Activated T-cell treated with anti-CD3 and anti-CD28 coated beads, Interleukin-2, amount 50 U/mL, for 72 hours (primary cell): ENCODE measurements at regions not wholly inside any gene's neighbourhood (a gene's known extent, or its start where the extent isn't known, plus 50 kb on each side); places are given as distances from the start of the nearest gene placed in this dataset.

Source experiments
- ATAC-seq, 2 donors: fragments of 150-1000 bp; cut with Tn5 transposase; replicated peaks in 1 of 2; 2 replicates each; pipeline ENCODE4 v1.10.0; 2021; ENCODE audit warnings: moderate library complexity in 2 of 2, mild to moderate bottlenecking in 1 of 2
- DNase-seq, 2 donors: peaks; one replicate each; pipeline ENCODE4 v3.0.0; 2021 to 2022; ENCODE audit warnings: mixed read lengths in 1 of 2
- H3K27ac Mint-ChIP-seq: one replicate; pipeline ENCODE4 v1.8.0; 2022; ENCODE audit warnings: mild to moderate bottlenecking, moderate library complexity, mixed read lengths
- H3K27me3 Mint-ChIP-seq: one replicate; pipeline ENCODE4 v1.8.0; 2022; ENCODE audit warnings: low read depth, mixed read lengths
- H3K36me3 Mint-ChIP-seq, 2 donors: one replicate each; pipeline ENCODE4 v1.8.0; 2022; ENCODE audit warnings: mixed read lengths in 2 of 2, mild to moderate bottlenecking in 1 of 2; ENCODE audit not compliant: insufficient read depth in 2 of 2
- H3K4me1 Mint-ChIP-seq: one replicate; pipeline ENCODE4 v1.8.0; 2022; ENCODE audit warnings: low read depth, mixed read lengths
- H3K4me3 Mint-ChIP-seq, 2 donors: one replicate each; pipeline ENCODE4 v1.8.0; 2022; ENCODE audit warnings: mild to moderate bottlenecking in 2 of 2, mixed read lengths in 2 of 2, moderate library complexity in 2 of 2
- H3K9me3 Mint-ChIP-seq, 2 donors: one replicate each; pipeline ENCODE4 v1.8.0; 2022; ENCODE audit warnings: mixed read lengths in 2 of 2

DNA sequence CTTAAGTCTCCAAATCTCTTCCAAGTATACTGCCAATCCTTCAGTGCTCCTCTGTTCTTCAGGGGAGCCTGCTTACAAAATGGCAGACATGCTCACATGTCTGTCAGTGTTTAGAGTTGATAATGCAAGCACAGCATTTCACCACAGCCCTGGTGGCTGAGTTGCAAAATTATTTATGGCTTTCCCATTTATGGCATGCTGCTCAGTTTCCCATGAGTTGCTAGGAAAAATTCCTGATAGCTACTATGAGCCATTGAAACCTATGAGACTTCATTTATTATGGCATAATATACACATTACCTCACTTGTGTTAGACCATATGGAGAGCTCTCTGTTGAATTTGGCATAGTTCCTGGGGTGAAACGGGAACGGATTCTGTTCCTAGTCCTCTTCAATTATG is 448.7 kb upstream of the TCF4 start:
- DNase-seq (no peak), ATAC-seq (no peak)
- Mint-ChIP-seq H3K4me1 (no peaks in the 10 kb centered on the region), H3K4me3 (no peak overlapping the region), H3K36me3 (peaks cover 0 to 2% of the 10 kb centered on the region in 2 donors), H3K9me3 (peaks cover 7 to 8% of the 10 kb centered on the region in 2 donors), H3K27me3 (no peaks in the 10 kb centered on the region), H3K27ac (no peak overlapping the region)

GRCh38 chr18:56035546-56035945 is 447.6 kb upstream of the TCF4 start:
- H3K27me3 Mint-ChIP-seq, result no peaks in the 10 kb centered on the region
- no peak overlapping the region for H3K4me3 Mint-ChIP-seq
- peaks cover 0 to 2% of the 10 kb centered on the region in 2 donors for H3K36me3 Mint-ChIP-seq
- H3K9me3 Mint-ChIP-seq, result peaks cover 7 to 8% of the 10 kb centered on the region in 2 donors
- ATAC-seq (no peak), DNase-seq (no peak)
- no peaks in the 10 kb centered on the region for H3K4me1 Mint-ChIP-seq
- no peak overlapping the region for H3K27ac Mint-ChIP-seq

DNA sequence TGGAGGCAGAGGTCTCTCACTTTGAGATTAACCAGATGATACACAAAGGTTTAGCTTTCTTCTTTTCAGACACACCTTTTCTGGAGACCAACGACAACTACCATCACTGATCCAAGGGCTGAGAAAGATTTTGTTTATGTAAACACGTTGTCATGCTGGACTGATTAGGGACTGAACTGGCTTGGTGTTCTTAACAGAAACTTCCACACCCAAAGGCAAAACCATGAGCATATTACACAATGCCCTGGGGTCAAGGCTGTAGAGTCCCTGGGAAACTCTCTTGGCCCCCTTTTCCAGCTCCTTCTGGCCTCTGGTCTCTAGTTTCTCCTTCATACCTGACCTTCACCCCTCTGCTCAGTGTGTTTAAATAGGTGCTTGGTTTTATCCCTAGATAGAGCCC is 447.0 kb upstream of the TCF4 start:
- DNase-seq (no peak), ATAC-seq (no peak)
- Mint-ChIP-seq H3K4me1 (no peaks in the 10 kb centered on the region), H3K4me3 (no peak overlapping the region), H3K36me3 (peaks cover 0 to 2% of the 10 kb centered on the region in 2 donors), H3K27ac (no peak overlapping the region), H3K27me3 (no peaks in the 10 kb centered on the region), H3K9me3 (peaks cover 7 to 8% of the 10 kb centered on the region in 2 donors)

- Mint-ChIP-seq H3K4me1 (no peaks in the 10 kb centered on the region), H3K36me3 (peaks cover 0 to 2% of the 10 kb centered on the region in 2 donors), H3K27ac (no peak overlapping the region), H3K4me3 (no peak overlapping the region), H3K27me3 (no peaks in the 10 kb centered on the region), H3K9me3 (peaks cover 3 to 8% of the 10 kb centered on the region in 2 donors)
- DNase-seq, result no peak
- ATAC-seq, result no peak
These were observed 442.1 kb upstream of the TCF4 start for GRCh38 chr18:56030060-56030459.

DNA sequence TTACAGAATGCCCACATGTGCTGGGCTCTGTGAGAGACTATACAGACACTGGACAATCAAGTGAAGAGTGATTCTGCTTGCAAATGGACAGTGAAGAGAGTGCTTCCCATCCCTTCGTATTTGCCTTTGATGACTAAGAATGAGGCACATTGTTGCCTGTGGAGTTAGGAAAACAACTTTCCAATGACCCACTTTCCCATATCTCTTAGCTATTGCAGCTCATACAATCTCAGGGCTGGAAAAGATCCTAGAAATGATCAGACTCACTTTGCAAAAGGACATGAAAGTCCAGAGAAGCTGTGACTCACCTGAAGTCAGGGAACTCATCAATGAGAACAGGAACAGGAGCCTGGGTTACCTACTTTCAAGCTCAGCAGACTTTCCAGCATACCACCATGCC is 440.5 kb upstream of the TCF4 start:
- DNase-seq (no peak), ATAC-seq (no peak)
- Mint-ChIP-seq H3K9me3 (peaks cover 0 to 3% of the 10 kb centered on the region in 2 donors), H3K27ac (no peak overlapping the region), H3K4me3 (no peak overlapping the region), H3K36me3 (no peaks in the 10 kb centered on the region), H3K27me3 (no peaks in the 10 kb centered on the region), H3K4me1 (no peaks in the 10 kb centered on the region)

DNA sequence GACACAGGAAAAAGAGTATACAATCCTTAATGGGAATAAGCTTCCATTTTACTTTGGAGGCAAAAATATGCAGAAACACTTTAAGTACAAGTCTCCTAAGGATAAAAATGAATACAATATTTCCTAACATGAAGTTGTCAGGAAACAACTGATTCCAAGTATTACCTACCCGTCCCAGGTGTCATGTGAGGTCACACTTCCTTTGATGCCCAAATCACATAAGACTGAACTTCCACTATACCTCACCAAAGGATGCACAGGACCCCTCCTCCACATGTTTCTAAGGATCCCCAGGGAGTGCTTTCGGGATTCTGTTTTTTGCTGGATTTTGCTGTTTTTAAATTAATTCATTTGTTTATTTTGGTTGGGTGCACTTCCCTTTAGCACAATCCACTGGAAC is 438.5 kb upstream of the TCF4 start:
- Mint-ChIP-seq H3K36me3 (no peaks in the 10 kb centered on the region), H3K27ac (no peak overlapping the region), H3K4me3 (no peak overlapping the region), H3K27me3 (no peaks in the 10 kb centered on the region), H3K9me3 (peaks cover 0 to 3% of the 10 kb centered on the region in 2 donors), H3K4me1 (no peaks in the 10 kb centered on the region)
- DNase-seq (no peak), ATAC-seq (no peak)

- Mint-ChIP-seq H3K9me3 (peaks cover 6% of the 10 kb centered on the region in 2 donors), H3K4me1 (no peaks in the 10 kb centered on the region), H3K27me3 (no peaks in the 10 kb centered on the region), H3K4me3 (no peak overlapping the region), H3K27ac (no peak overlapping the region), H3K36me3 (no peaks in the 10 kb centered on the region)
- ATAC-seq (no peak), DNase-seq (no peak)
These were observed 433.8 kb upstream of the TCF4 start for GRCh38 chr18:56021809-56022195.

- Mint-ChIP-seq H3K9me3 (peaks cover 6% of the 10 kb centered on the region in 2 donors), H3K36me3 (no peaks in the 10 kb centered on the region), H3K4me3 (no peak overlapping the region), H3K27me3 (no peaks in the 10 kb centered on the region), H3K27ac (no peak overlapping the region), H3K4me1 (no peaks in the 10 kb centered on the region)
- DNase-seq (no peak), ATAC-seq (no peak)
These were observed 433.3 kb upstream of the TCF4 start for GRCh38 chr18:56021136-56021808.

DNA sequence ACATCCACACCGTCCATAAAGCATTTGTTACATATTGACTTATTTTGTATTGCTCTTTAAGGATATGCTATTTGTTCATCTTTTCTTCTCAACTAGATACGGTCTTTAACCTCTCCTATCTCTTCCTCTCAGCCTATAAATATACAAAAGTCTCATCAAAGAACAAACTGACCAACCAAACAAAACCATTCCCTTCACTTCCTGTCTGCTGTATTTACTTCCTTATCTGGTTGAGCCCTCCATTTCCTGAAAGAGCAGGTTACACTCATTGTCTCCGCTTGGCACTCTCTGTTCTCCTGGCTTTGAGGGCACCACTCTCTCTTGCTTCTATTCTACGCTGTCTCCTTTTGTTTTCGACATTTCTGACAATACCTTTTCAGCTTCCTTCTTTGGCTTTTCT is 431.9 kb upstream of the TCF4 start:
- Mint-ChIP-seq H3K4me1 (no peaks in the 10 kb centered on the region), H3K27ac (no peak overlapping the region), H3K9me3 (peaks cover 9% of the 10 kb centered on the region in 2 donors), H3K4me3 (no peak overlapping the region), H3K27me3 (no peaks in the 10 kb centered on the region), H3K36me3 (peaks cover 0 to 3% of the 10 kb centered on the region in 2 donors)
- DNase-seq (no peak), ATAC-seq (no peak)

- no peak overlapping the region for H3K27ac Mint-ChIP-seq
These were observed 431.2 kb upstream of the TCF4 start for GRCh38 chr18:56019156-56019555.

DNA sequence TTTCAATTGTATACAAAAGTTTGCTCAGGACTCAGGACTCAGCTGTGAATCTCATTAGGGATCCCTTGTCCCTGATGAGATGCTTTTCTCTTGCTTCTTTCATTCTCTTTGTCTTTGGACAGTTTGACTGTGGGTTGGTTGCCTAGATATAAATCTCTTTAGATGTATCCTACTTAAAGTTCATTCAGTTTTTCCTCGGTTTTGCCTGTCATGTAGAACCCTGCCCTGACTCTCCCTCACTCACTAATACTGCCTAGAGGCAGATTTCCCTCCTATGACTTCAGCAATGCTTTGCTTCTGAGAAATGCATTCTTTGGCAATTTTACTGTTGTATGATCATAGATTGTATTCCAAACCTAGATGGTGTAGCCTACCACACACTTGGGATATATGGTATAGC is 421.4 kb upstream of the TCF4 start:
- DNase-seq, result no peak
- Mint-ChIP-seq H3K4me1 (no peaks in the 10 kb centered on the region), H3K4me3 (no peak overlapping the region), H3K27me3 (no peaks in the 10 kb centered on the region), H3K9me3 (peaks cover 9 to 21% of the 10 kb centered on the region in 2 donors), H3K27ac (no peak overlapping the region), H3K36me3 (peaks cover 1 to 6% of the 10 kb centered on the region in 2 donors)
- ATAC-seq, result no peak

More at GRCh38 chr18:56019156-56019555, 431.2 kb upstream of the TCF4 start:
- Mint-ChIP-seq H3K27me3 (no peaks in the 10 kb centered on the region), H3K4me1 (no peaks in the 10 kb centered on the region), H3K36me3 (peaks cover 0 to 3% of the 10 kb centered on the region in 2 donors), H3K4me3 (no peak overlapping the region), H3K9me3 (peaks cover 9% of the 10 kb centered on the region in 2 donors)
- ATAC-seq (no peak), DNase-seq (no peak)

DNA sequence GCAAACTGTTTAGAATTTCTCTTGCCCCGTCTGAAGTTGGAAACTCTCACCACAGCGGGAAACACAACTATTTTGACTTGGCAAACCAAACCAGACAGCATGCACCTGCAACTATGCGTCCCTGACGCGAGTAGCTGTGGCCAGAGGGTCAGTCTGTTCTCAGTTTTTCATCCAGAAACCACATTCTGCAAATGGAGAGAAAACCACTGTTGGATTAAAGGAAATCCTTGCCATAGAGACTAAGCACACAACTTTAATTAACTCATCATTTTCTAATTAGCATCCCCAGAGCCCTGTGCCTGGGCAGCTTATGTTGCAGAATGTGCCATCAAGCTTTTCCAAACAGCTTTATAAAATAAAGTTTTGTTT is 415.7 kb upstream of the TCF4 start:
- H3K27me3 Mint-ChIP-seq, result no peaks in the 10 kb centered on the region
- no peak overlapping the region for H3K4me3 Mint-ChIP-seq
- no peaks in the 10 kb centered on the region for H3K4me1 Mint-ChIP-seq
- DNase-seq (no peak), ATAC-seq (no peak)
- H3K9me3 Mint-ChIP-seq, result peaks cover 0 to 2% of the 10 kb centered on the region in 2 donors
- no peaks in the 10 kb centered on the region for H3K36me3 Mint-ChIP-seq
- no peak overlapping the region for H3K27ac Mint-ChIP-seq

GRCh38 chr18:56003009-56003719 is 415.2 kb upstream of the TCF4 start:
- Mint-ChIP-seq H3K4me3 (no peak overlapping the region), H3K27me3 (no peaks in the 10 kb centered on the region), H3K4me1 (no peaks in the 10 kb centered on the region), H3K27ac (no peak overlapping the region), H3K36me3 (no peaks in the 10 kb centered on the region), H3K9me3 (no peaks in the 10 kb centered on the region)
- DNase-seq, result no peak
- ATAC-seq, result no peak

DNA sequence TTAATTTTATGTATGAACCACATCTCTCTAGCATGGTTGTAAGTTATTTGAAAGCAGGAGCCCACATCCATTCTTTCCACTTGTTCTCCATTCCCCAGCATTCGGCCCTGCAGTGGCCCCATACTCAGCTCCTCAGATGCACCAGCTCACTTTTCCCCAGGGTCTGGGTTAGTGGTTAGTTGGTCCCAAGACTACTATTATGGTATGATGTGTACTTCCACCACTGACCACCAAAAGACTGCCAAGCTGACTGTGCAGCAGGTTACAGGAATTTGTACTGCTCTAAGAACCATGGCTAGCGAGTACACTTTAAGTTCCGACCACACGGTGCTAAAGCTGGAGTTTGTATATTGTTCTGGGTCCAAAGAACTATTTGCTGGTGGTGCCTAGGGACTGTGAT is 413.6 kb upstream of the TCF4 start:
- ATAC-seq (no peak), DNase-seq (no peak)
- no peaks in the 10 kb centered on the region for H3K36me3 Mint-ChIP-seq
- no peak overlapping the region for H3K27ac Mint-ChIP-seq
- no peaks in the 10 kb centered on the region for H3K27me3 Mint-ChIP-seq
- H3K9me3 Mint-ChIP-seq, result no peaks in the 10 kb centered on the region
- H3K4me3 Mint-ChIP-seq, result no peak overlapping the region
- no peaks in the 10 kb centered on the region for H3K4me1 Mint-ChIP-seq
